GM12891 (cell line): ENCODE measurements at regions not wholly inside any gene's neighbourhood (a gene's known extent, or its start where the extent isn't known, plus 50 kb on each side); places are given as distances from the start of the nearest gene placed in this dataset.

Source experiments
- POLR2A ChIP-seq: IDR thresholded peaks from 2 replicates; pipeline ENCODE4 v1.6.1; 2011; ENCODE audit warnings: low read depth, low read length, control low read depth
- POLR2AphosphoS5 ChIP-seq: IDR thresholded peaks from 2 replicates; pipeline ENCODE4 v1.6.1; 2011; ENCODE audit warnings: low read depth, low read length, control low read depth
- SPI1 ChIP-seq: IDR thresholded peaks from 2 replicates; pipeline ENCODE4 v1.6.1; 2011; ENCODE audit warnings: low read depth, low read length, control low read depth
- TAF1 ChIP-seq: IDR thresholded peaks from 2 replicates; pipeline ENCODE4 v1.6.1; 2011; ENCODE audit warnings: low read depth, low read length, control low read depth

GRCh38 chr2:228653884-228654283 is 472.4 kb upstream of the SPHKAP start:
- TF ChIP-seq POLR2A = no peak
- TF ChIP-seq POLR2AphosphoS5 = no peak
- TF ChIP-seq SPI1 = no peak
- no peak for TF ChIP-seq TAF1
